ENCODE measurements at regions not wholly inside any gene's neighbourhood (a gene's known extent, or its start where the extent isn't known, plus 50 kb on each side); places are given as distances from the start of the nearest gene placed in this dataset.

DNA sequence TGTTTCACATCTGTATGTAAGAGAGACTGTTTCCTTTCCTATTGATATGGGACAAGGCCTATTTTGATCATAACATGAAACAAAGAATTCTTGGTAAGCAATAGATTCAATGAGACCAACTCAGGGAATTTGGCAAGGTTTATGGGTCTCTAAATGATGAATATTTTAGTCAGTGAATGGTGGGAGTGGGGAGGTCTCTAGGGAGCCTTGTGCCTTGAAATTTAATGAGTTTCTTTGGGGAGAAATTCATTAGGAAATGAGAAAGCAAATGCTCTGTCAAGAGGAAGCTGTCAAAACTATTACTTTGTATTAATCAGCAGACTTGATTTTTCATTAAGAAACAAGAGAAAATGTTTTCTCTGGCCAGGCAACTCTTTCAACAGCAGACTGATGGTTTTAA lies 921.7 kb upstream of the API5 start:
- Histone ChIP-seq H3K4me3 (no peak overlapping the region), H3K4me1 (no peaks in the 10 kb centered on the region), H3K27ac (no peak overlapping the region), H3K27me3 (no peaks in the 10 kb centered on the region), H3K9me3 (no peaks in the 10 kb centered on the region), H3K36me3 (no peaks in the 10 kb centered on the region)
- no peak for TF ChIP-seq POLR2A (IDR thresholded peaks at IDR 0.05)
- TF ChIP-seq, protein P1, sequence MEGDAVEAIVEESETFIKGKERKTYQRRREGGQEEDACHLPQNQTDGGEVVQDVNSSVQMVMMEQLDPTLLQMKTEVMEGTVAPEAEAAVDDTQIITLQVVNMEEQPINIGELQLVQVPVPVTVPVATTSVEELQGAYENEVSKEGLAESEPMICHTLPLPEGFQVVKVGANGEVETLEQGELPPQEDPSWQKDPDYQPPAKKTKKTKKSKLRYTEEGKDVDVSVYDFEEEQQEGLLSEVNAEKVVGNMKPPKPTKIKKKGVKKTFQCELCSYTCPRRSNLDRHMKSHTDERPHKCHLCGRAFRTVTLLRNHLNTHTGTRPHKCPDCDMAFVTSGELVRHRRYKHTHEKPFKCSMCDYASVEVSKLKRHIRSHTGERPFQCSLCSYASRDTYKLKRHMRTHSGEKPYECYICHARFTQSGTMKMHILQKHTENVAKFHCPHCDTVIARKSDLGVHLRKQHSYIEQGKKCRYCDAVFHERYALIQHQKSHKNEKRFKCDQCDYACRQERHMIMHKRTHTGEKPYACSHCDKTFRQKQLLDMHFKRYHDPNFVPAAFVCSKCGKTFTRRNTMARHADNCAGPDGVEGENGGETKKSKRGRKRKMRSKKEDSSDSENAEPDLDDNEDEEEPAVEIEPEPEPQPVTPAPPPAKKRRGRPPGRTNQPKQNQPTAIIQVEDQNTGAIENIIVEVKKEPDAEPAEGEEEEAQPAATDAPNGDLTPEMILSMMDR (IDR thresholded peaks at IDR 0.05) = no peak
- TF ChIP-seq EP300 (IDR thresholded peaks at IDR 0.05) = no peak
- no peak for DNase-seq (ENCODE audit: low spot score in 2 of 2)

DNA sequence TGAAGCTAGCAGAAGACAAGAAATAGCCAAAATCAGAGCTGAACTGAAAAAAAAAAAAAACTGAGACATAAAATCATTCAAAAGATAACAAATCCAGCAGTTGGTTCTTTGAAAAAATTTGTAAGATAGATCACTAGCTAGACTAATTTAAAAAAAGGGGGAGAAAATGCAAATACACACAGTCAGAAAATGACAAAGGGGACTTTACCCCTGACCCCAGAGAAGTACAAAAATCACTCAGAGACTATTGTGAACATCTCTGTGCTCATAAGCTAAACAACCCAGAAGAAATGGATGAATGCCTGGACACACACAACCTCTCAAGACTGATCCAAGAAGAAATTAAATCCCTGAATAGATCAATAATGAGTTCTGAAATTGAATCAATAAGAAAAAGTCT lies 914.3 kb upstream of the API5 start:
- Histone ChIP-seq H3K36me3 (no peaks in the 10 kb centered on the region), H3K4me3 (no peak overlapping the region), H3K27me3 (no peaks in the 10 kb centered on the region), H3K4me1 (no peaks in the 10 kb centered on the region), H3K9me3 (peaks cover 0 to 3% (median 0%) of the 10 kb centered on the region in 4 donors), H3K27ac (no peak overlapping the region)
- TF ChIP-seq POLR2A (IDR thresholded peaks at IDR 0.05) (no peak), EP300 (IDR thresholded peaks at IDR 0.05) (no peak)
- TF ChIP-seq, protein P1 (IDR thresholded peaks at IDR 0.05) = no peak
- no peak for DNase-seq (ENCODE audit: low spot score in 2 of 2)

DNA sequence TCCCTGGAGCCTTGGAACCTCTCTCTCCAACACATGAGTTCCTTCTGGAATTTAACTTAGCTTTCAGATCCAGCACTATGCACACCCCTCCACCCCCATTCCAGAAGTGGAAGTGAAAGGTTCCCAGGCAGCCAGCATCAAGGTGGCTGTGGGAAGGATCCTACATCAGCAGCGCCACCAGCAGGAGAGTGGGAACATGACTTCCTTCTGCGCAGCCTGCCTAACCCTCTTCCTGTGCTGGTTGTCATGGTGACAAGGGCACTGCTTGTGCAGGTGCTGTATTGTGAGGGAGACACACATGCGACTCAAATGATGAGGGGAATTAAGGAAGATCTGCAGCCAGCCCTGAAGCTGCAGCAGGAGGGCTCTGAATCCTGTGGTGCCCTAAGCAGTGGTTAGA lies 904.5 kb upstream of the API5 start:
- no peaks in the 10 kb centered on the region for H3K9me3 ChIP-seq
- no peak for DNase-seq (ENCODE audit: low spot score in 2 of 2)
- no peaks in the 10 kb centered on the region for H3K36me3 ChIP-seq
- no peaks in the 10 kb centered on the region for H3K4me1 ChIP-seq
- no peak overlapping the region for H3K27ac ChIP-seq
- no peaks in the 10 kb centered on the region for H3K27me3 ChIP-seq
- no peak overlapping the region for H3K4me3 ChIP-seq
- TF ChIP-seq EP300 (IDR thresholded peaks at IDR 0.05) (no peak), POLR2A (IDR thresholded peaks at IDR 0.05) (no peak)
- TF ChIP-seq, protein P1 (IDR thresholded peaks at IDR 0.05) = no peak
- WGBS, 2 donors = 27 to 45% methylated on average over 3 of the region's 3 CpGs

DNA sequence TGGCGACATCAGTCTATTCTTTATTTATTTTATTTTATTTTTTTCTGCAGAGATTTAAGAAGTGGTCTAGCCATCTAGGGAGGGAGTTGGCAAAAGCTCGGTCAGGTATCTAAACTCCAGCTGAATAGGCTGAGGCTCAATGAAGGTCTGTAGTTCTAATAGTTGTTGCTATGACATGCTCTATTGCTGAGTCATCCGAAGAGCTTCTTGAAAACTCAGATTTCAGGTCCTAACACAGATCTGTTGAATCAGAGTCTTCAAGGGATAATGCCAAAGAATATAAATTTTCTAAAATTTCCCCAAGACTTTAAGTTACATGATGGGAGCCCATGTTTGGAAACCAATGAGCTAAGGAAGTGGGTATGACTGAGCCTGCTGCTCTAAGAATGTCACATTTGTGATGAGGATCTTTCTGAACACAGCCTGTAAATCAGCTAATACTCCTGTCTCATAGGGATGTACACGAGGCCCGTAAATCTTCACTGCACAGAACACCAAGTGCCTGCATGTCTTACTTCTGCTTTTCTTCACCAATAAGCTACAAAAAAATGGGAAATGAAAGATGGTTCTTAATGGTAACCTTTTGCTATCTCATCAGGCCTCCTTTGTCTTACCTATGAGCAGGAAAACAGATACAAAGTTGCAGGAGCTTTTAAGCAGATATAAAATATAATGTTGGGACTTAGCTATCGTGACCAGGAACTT lies 901.4 kb upstream of the API5 start:
- no peak overlapping the region for H3K4me3 ChIP-seq
- no peaks in the 10 kb centered on the region for H3K36me3 ChIP-seq
- H3K4me1 ChIP-seq = no peaks in the 10 kb centered on the region
- no peaks in the 10 kb centered on the region for H3K9me3 ChIP-seq
- H3K27ac ChIP-seq = no peak overlapping the region
- no peak for DNase-seq (ENCODE audit: low spot score in 2 of 2)
- TF ChIP-seq EP300 (IDR thresholded peaks at IDR 0.05) (no peak), POLR2A (IDR thresholded peaks at IDR 0.05) (no peak)
- TF ChIP-seq, protein P1 (IDR thresholded peaks at IDR 0.05) = no peak
- WGBS, 2 donors = 77 to 83% methylated on average over 6 of the region's 6 CpGs
- no peaks in the 10 kb centered on the region for H3K27me3 ChIP-seq

DNA sequence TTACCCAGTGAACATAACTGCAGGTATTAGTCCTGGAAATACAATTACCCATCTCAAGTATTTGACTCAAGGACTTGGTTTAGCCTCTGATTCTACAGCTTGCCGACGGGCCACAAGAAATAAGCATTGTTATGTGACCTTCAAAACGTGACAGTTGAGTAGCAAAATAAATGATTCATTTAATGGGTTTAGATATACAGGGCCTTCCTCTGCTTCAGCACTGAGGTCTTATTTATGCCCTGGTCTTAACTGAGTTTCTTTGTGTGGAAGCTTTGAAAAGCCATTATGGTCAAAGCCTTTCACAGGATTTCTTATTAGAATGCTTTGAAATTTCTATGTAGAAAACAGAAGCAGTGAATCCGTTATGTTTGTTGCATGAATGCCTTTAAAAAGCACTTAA lies 899.2 kb upstream of the API5 start:
- TF ChIP-seq POLR2A (IDR thresholded peaks at IDR 0.05) (no peak), EP300 (IDR thresholded peaks at IDR 0.05) (no peak)
- TF ChIP-seq, protein P1 (IDR thresholded peaks at IDR 0.05) = no peak
- Histone ChIP-seq H3K9me3 (no peaks in the 10 kb centered on the region), H3K36me3 (no peaks in the 10 kb centered on the region), H3K4me3 (no peak overlapping the region), H3K4me1 (no peaks in the 10 kb centered on the region), H3K27me3 (no peaks in the 10 kb centered on the region), H3K27ac (no peak overlapping the region)
- DNase-seq (ENCODE audit: low spot score in 2 of 2) = no peak
- WGBS, 2 donors = 32 to 35% methylated on average over 4 of the region's 4 CpGs
